ENCODE measurements at regions not wholly inside any gene's neighbourhood (a gene's known extent, or its start where the extent isn't known, plus 50 kb on each side); places are given as distances from the start of the nearest gene placed in this dataset.

- DNase-seq, result no peak
Measured at GRCh38 chr9:86756576-86757381, 190.5 kb downstream of the GAS1 start.

DNA sequence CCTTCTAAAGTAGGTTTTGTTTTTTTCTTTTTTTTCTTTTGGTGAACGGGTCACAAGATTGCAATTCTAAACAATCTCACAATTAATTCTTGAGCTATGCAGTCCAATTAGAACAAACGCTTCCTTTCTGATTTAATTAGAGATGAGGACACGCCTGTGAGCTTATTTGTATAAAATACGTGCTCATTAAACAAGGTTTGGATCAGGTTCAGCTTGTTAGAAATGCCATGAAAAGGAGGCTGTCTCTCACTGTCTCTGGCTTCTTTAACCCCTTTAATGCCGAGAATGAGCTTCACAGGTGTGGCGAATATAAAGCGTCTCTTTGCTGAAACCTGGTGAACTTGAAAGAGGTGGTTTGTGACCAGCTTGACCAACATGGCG lies 191.8 kb downstream of the GAS1 start:
- DNase-seq, result no peak

GRCh38 chr9:86754581-86755560 lies 192.4 kb downstream of the GAS1 start:
- no peak for DNase-seq

- DNase-seq, result no peak
Measured at GRCh38 chr9:86753836-86754235, 193.5 kb downstream of the GAS1 start.

DNA sequence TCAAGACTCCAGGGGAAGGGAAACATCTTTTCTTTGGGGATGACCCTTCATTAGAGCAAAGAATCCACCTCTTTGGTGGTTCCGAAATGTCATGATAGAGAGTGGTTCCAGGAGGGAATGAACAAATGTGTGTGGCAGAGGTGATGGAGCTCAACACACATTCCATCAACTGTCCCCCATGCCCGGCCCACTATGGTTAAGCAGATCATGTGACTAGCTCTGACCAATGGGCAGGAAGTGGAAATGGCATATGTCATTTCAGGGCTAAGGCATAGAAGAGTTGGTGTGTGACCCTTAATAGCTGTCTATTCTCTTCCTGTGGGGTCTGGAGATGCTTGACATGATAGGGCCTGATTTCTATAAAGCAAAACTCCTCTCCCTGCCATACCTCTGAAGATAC lies 194.6 kb downstream of the GAS1 start:
- DNase-seq, result no peak

DNA sequence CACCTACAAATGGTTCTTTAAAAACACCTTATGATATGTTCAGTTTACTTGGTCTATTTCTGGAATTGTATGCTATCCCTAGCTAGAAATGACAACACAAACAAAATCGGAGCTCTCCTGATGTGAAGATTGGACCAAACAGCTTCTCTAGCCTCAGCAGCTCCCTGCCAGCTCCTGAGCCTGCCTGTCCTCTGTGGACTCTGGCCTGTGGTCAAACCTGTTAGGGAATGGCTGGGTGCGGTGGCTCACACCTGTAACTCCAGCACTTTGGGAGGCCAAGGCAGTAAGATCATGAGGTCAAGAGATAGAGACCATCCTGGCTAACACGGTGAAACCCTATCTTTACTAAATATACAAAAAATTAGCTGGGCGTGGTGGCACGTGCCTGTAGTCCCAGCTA lies 195.3 kb downstream of the GAS1 start:
- DNase-seq, result no peak

DNA sequence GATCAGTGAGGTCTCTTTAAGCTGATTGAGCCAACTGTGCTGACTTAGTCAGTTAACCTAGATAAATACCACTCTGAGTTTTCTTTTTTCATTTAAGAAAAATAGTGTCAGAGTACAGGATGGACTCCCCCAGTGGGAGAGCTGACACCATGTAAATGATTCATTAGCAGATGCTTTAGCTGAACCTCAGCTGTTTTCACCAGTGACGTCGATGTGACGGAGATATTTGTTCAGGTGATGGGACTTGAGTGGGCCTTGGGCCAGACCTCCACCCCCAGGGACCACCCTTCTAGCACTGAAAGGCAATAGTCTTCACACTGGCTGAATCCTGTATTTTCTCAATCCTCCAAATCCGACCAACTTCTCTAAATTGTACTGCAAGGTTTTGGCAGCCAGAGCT lies 196.1 kb downstream of the GAS1 start:
- DNase-seq, result no peak

- DNase-seq, result no peak
Measured at GRCh38 chr9:86749894-86750255, 197.4 kb downstream of the GAS1 start.

- DNase-seq, result no peak
Measured at GRCh38 chr9:86749161-86749893, 198.0 kb downstream of the GAS1 start.

- DNase-seq, result no peak
Measured at GRCh38 chr9:86747711-86748110, 199.6 kb downstream of the GAS1 start.

DNA sequence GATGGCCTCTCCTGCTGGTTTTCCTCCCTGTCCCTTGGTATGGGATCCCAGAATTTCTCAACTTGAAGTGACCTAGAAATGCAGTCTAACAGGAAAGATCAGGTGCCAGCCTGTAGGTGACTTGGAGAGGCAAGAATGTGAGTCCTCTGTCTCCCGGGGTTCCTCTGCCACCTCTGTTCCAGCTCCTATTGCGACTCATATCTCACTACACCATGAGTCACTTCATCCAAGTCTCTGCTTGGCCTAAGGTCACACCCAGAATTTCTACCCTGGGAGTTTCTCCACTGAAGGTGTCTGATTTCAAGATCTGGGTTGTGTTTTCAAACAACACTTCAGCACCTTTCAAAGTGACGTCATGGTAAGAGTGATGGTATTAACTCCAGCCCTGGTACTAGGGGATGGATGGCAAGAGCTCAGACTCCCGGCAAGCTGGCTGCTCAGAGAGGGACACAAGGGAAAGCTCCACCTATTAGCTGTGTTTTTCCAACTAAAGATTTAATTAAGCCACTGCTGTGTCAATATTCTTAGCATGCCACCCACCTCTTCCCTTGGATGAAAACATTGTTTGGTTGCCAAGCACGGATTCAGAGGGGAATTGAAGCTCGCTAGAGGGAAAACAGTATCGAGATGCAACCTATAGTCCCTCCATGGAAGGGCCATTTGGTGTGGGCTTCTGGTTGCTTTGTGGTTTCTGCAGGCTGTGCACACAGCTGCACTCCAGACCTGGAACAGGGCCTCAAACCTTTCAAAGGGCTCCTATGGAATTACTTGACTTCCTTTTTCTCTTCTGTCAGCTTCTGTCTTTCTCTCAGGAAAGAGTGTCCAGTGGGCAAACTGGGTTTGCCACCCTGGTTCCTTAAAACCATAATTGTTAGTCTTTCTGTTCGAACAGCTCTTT lies 205.7 kb downstream of the GAS1 start:
- no peak for DNase-seq

GRCh38 chr9:86735772-86736458 lies 211.4 kb downstream of the GAS1 start:
- DNase-seq, result no peak

DNA sequence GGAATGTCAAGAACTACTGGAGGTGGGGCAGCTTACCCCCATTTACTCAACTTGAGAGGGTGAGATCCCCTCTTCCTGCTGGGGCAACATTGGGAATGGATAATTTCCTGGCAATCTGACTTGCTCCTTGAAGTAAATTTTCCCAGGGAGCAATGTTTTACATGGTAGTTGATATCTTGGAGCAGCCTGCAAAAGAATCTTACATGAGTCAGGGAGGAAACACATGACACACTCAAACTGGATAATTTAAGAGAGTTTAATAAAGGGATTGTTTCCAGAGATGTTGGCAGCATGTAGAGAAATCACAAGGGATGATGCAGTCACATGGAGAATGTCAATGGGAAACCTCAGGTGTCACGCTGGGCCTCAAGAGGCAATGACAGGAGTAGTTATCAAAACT lies 212.5 kb downstream of the GAS1 start:
- no peak for DNase-seq

DNA sequence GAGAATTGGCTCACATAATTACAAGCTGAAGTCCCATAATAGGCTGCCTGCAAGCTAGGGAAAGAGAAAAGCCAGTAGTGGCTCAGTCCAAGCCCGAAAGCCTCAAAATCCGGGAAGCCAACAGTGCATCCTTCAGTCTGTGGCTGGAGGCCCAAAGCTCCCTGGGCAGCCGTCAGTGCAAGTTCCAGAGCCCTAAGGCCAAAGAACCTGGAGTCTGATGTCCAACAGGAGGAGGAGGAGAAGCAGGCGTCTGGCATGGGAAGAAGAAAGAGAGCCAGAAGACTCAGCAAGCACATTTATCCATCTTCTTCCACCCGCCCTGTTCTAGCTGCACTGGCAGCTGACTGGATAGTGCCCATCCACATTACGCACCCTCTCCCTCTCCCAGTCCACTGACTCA lies 213.4 kb downstream of the GAS1 start:
- DNase-seq, result no peak

DNA sequence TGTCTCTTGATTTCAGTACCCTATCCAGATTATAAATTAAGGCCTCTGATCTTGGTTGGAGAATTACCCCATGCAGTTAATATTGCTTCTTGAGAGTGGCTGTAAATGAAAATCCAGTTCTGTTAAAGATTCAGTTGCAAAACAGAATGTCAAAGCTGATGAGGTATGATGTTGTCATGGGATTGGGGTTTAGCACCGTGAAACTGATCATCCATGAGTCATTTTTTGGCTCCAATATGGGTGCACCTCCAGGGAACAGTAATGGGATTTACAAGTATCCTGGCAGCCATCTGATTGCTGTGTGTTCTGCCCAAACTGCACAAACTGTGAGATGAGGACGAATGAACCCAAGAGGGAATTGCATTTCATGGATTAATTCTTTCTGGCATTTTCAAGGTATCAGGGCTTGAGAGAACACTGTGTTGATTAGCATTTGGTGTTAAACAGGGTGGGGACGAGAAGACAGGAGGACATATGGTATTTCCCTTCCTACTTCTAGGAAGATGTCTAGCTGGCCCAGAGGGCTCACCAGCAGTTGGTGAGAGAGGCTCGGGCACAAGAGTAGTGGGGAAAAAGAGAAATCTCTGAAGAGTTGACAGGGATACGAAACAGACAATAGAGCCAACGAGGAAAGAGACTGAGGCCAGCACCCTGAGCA lies 214.7 kb downstream of the GAS1 start:
- no peak for DNase-seq

- DNase-seq, result no peak
Measured at GRCh38 chr9:86731511-86732063, 215.7 kb downstream of the GAS1 start.

DNA sequence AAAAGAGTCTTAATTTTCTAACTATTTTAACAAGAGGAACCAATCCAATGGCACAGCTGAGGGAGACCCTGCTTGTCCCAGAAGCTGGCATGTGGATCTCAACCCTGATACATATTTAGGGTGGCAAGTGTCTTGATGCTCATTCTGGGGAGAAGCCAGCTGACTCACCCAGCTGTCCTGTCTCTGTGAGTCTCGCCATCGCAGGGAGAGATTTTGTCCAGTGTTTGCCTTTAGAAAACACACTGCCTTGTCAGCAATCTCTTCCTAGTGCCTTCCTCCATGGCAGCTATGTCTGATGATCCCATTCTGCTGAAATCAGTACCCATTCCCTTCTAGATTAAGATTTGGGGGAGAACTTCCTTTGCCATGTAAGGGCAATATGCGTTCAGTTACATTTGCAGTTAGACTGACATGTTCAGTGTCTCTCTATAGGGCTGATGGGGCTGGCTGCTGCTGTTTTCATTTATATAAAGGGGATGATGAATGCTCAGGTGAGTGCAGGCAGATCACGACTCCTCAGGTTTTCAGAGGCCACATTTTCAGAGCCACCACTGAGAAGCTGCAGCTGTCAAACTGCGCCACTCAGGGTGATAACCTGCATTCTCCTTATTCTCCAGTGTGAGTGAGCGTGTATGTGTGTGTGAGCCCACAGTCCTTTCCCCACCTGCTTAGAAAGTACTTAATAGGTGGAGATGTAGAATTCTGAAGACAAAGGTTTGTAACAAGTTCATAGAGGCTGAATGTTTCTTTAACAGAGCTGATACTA lies 217.0 kb downstream of the GAS1 start:
- DNase-seq, result no peak

DNA sequence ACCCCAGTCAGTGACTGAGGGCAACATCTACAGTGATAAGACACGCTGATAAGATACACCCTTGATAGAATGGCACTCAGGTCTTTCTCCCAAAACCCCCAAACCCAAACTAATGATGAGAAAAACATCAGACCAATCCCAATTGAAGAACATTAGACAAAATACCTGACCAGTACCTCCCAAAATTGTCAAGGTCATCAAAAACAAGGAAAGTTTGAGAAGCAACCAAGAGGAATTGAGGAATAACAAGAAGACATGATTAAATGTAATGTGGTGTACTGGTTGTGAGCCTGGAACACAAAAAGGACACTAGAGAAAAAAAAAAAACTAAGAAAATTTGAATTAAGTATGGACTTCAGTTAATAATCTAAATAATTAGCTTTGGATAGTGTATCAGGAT lies 222.8 kb downstream of the GAS1 start:
- no peak for DNase-seq

- no peak for DNase-seq
Measured at GRCh38 chr9:86723346-86723745, 224.0 kb downstream of the GAS1 start.

- no peak for DNase-seq
Measured at GRCh38 chr9:86722706-86723075, 224.6 kb downstream of the GAS1 start.
